GM18505 (cell line): ENCODE measurements at regions not wholly inside any gene's neighbourhood (a gene's known extent, or its start where the extent isn't known, plus 50 kb on each side); places are given as distances from the start of the nearest gene placed in this dataset.
"Not testable (repeated sequence)": the region's sequence is repeated elsewhere in the genome, so short reads cannot be mapped to it uniquely, and the experiment has no call there.

Source experiments
- ATAC-seq: cut with Tn5 transposase; IDR thresholded peaks from one replicate; pipeline ENCODE4 v1.9.1; 2021; ENCODE audit not compliant: unreplicated experiment

DNA sequence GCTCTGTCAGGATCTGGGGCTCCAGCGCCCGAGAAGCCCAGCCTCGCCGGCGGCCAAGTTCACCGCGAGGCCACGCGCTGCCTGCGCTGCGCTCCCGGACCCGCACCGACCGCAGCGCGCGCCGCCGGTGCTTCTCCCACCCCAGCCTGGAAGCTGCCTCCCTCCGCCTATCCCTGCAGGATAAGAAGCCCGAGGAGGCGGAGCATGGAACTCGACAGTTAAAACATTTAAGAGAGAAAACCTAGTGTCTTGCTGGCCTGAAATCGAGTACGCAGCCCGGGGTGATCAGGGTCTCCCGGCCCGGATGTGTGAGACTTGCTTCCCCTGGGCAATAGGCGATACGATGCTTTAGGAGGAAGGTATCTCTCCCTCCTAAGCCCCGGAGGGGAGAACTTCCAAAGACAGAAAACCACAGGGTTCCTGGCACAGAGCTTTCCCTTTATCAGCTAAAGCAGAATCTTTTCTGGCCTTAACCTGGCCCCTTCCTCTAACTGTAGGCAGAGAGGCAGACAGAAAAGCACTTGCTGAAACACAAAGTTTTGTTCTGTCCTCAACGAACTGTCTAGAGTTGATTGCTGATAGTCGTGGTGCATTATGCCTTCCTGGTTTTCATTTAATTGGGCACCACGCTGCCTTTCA lies 163.5 kb upstream of the PLGLB2 start:
- not testable (repeated sequence) for ATAC-seq

DNA sequence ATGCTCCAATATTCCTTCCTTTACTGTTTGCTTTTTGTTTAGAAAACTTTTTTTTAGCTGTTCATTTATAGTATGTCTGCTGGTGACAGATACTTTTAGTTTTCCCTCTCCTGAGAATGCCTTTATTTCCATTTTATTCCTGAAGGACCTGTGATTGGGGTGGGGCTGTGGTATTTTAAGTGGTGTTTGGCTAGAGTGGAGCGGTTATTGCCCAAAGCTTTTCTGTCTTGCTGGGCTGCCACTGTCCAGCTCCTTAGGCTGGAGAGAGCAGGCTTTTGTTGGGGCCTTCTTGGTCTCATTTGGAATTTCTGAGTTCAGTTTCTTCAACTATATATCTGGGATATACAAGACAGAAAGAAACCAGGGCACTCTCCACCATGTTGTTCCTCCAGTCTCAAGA lies 160.0 kb upstream of the PLGLB2 start:
- not testable (repeated sequence) for ATAC-seq

- not testable (repeated sequence) for ATAC-seq
Measured at GRCh38 chr2:87592974-87593373, 154.9 kb upstream of the PLGLB2 start.

GRCh38 chr2:87593784-87594610 lies 153.9 kb upstream of the PLGLB2 start:
- not testable (repeated sequence) for ATAC-seq

GRCh38 chr2:87594611-87594992 lies 153.3 kb upstream of the PLGLB2 start:
- ATAC-seq = not testable (repeated sequence)

DNA sequence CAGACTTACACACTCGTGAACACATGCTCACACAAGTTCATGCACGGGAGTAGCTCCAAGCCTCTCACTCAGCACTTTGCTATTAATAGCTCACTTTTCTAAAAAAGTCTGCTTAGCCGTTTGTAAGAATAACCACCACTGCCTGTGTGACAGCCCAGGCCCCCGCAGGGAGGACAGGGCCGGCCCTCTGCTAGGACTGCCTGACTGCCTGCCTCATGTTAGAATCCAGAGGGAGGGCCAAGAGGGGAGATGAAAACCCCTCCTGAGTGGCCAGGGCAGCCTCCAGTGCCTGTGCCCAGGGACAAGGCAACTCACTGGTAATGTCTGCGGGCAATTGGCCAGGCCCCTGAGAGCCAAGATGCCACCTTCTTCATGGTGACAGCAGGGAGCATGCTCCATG lies 152.9 kb upstream of the PLGLB2 start:
- ATAC-seq = not testable (repeated sequence)

GRCh38 chr2:87600961-87601360 lies 146.9 kb upstream of the PLGLB2 start:
- ATAC-seq = not testable (repeated sequence)

- not testable (repeated sequence) for ATAC-seq
Measured at GRCh38 chr2:87602118-87602517, 145.8 kb upstream of the PLGLB2 start.

DNA sequence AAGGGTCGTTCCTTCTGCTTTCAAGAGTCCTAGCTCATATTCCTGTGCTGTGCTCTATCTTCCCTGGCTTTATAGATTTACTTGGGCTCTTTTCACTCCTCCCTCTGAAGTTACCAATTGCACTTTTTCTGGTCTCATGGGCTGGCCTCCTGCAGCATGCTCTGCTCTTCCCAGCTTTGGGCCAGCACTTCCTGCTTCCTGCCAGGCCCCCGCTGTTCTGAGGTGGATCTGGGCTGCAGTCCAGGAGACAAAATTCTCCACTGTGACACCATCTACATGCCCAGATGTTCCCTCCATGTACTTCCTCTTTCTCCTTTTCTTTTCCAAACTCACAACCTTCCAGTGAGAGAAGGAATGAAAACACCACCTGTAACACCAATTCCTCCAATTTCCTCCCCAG lies 145.2 kb upstream of the PLGLB2 start:
- ATAC-seq = not testable (repeated sequence)

GRCh38 chr2:87603418-87604278 lies 144.2 kb upstream of the PLGLB2 start:
- ATAC-seq = not testable (repeated sequence)

- ATAC-seq = not testable (repeated sequence)
Measured at GRCh38 chr2:87604279-87604818, 143.5 kb upstream of the PLGLB2 start.

GRCh38 chr2:87604980-87605379 lies 142.9 kb upstream of the PLGLB2 start:
- not testable (repeated sequence) for ATAC-seq

GRCh38 chr2:87608377-87609166 lies 139.3 kb upstream of the PLGLB2 start:
- ATAC-seq = not testable (repeated sequence)

DNA sequence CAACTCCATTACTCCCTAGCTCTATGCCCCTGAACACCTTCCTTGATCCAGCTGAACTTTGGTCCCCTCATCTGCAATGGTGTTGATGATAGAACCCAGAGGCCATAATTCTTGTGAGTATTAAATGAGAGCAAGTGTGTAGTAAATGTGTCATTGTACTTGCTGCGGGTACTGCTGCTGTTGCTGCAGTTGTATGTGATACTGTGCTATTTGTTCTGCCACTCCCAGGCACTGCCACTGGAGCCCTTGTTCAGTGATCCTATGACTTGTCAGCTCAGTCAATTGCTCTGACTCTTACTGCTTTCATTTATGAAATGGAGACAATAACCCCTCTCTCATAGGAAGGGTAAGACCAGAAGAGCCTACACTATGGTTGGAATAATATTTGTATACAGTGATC lies 136.9 kb upstream of the PLGLB2 start:
- ATAC-seq = not testable (repeated sequence)

- not testable (repeated sequence) for ATAC-seq
Measured at GRCh38 chr2:87611416-87611815, 136.5 kb upstream of the PLGLB2 start.

GRCh38 chr2:87611956-87612355 lies 135.9 kb upstream of the PLGLB2 start:
- not testable (repeated sequence) for ATAC-seq

DNA sequence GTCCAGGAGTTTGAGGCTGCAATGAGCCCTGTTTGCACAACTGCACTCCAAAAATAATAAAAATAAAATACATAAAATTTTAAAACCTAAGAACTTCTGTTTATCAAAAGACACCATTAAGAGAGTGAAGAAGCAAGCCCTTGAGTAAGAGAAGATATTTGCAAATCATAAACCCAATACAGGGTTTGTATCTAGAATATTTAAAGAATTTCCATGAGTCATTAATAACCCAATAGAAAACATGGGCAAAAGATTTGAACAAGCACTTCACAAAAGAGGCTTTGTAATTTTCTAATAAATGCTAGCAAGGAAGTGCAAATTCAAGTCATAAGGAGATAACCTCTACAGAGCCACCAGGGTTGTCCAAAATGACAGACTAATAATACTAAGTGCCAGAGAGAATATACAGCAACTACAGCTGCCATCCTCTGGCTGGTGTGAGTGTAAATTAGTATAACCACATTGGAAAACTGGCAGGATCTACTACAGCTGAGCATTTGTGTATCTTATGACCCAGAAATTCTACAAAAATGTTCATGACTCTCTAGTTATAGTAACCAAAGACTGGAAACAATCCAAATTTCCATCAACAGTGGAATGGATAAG lies 133.0 kb upstream of the PLGLB2 start:
- ATAC-seq = not testable (repeated sequence)

- not testable (repeated sequence) for ATAC-seq
Measured at GRCh38 chr2:87619121-87619520, 128.8 kb upstream of the PLGLB2 start.

DNA sequence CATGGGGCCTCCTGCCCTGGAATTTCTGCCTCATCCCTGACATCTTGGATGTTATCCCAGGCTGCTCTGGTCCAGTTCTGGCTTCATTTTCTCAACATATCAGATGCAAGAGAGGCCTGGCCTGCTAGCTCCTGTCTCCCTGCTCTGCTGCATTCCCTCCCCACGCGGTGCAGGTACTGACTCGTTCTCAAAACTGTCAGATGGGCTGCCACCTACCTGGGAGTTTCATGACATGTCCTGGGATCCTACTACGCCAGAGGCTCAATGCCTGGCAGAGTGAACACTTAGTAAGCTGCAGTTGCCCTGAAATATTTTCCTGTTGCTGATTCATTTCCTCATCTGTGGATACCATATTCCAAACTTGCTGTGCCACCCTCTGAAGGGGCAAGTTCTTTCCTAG lies 126.7 kb upstream of the PLGLB2 start:
- ATAC-seq = not testable (repeated sequence)
